OCI-M1 (cell line): ENCODE measurements at regions not wholly inside any gene's neighbourhood (a gene's known extent, or its start where the extent isn't known, plus 50 kb on each side); places are given as distances from the start of the nearest gene placed in this dataset.
A peak's percentile ranks its signal among the peaks of the same experiment; 100 is the strongest.
"Not testable (repeated sequence)": the region's sequence is repeated elsewhere in the genome, so short reads cannot be mapped to it uniquely, and the experiment has no call there.

Source experiments
- DNase-seq: peaks from one replicate; lab custom pipeline; 2025; lab: John Stamatoyannopoulos, UW

GRCh38 chr14:71432334-71433110 is 499.7 kb upstream of the RGS6 start:
- no peak for DNase-seq

DNA sequence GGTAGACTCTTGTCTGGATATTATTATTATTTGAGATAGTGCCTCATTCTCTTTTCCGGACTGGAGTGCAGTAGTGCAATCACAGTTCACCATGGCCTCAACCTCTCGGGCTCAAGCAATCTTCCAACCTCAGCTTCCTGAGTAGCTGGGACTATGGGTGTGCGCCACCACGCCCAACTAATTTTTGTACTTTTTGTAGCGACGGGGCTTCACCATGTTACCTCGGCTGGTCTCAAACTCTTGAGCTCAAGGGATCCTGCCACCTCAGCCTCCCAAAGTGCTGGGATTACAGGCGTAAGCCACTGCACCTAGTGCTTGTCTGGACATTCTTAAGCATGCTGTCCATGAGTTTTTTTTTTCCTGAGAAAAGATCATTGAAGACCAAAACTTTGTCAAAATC is 498.9 kb upstream of the RGS6 start:
- DNase-seq: no peak

DNA sequence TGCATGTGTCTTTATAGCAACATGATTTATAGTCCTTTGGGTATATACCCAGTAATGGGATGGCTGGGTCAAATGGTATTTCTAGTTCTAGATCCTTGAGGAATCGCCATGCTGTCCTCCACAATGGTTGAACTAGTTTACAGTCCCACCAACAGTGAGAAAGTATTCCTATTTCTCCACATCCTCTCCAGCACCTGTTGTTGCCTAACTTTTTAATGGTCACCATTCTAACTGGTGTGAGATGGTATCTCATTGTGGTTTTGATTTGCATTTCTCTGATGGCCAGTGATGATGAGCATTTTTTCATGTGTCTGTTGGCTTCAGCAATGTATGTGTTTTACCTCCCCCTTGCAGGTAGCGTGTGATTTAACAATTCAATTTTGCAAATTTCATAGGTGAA is 496.6 kb upstream of the RGS6 start:
- not testable (repeated sequence) for DNase-seq

DNA sequence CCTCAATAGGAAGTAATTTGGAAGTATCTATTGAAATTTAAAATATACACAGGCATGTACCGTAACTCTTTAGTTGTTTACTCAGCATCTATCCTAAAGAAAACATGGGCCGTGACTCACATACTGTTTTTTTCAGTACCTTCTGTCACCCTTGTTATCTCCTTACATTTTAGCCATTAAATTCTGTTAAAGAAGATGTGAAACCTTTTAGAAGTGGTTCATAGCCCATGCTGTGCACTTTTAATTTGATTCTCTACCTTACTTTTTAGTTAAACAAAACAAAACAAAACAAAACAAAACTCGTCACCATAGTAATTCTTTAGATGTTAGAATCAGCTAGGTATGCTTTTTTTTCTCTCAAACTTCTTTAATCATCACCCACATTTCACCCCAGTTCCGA is 494.4 kb upstream of the RGS6 start:
- no peak for DNase-seq

DNA sequence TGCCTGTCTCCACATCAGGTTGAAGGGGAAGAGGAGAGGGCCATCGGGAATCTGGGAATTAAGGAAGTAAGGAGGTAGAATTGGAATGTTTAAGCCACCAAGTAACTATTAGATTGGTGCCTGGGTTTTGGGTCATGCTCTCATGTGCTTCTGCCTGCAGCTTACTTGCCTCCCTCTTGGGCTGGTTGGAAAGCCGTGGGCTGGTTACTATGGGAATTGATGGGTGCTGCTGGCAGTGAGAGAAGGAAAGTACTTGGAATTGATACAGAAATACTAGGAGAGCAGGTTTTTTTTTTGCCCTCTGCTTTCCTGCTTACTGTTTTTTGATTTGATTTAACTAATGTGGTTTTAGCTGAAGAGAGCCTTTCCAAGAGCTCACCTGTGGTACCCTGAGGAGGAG is 493.5 kb upstream of the RGS6 start:
- no peak for DNase-seq

GRCh38 chr14:71441126-71441525 is 491.1 kb upstream of the RGS6 start:
- no peak for DNase-seq

DNA sequence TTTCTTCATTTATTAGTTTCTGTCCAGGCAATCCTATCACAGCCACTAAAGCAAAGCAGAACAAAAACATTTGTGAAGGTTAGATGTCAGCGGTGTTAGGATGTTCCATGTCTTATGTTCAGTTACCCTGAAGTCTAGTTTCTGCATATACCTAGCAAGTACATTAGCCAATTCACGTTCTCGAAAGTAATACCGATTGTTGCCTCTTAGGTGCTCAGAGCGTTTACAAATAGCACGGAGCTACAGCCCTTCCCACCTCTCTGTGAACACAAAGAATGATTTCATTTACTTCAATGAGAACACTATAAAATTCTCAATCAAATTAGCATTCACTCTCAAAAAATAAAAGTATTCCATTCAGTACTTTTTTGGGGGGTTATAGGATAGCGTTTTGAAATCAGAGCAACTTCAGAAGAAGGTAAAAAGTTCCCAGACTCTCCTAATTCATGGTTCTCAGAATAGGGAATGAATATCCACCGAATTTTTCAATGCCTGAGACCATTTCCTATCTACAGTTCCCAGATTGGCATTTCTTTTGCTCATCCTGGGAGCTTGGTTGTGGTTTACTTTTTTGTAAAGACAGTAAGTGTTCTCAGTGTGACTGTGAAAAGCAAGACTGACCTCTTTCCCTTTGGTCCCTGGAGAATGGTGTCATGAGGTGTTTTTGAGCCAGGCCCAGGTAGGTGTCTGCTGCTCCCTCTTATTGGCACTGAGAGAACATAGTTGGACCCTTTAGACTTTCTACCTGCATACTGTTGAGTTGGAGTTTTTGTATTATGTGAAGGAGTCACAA is 488.0 kb upstream of the RGS6 start:
- DNase-seq: no peak

- DNase-seq: no peak
These were observed 483.6 kb upstream of the RGS6 start for GRCh38 chr14:71448431-71449315.

- DNase-seq: no peak
These were observed 482.7 kb upstream of the RGS6 start for GRCh38 chr14:71449316-71450055.

GRCh38 chr14:71451501-71451900 is 480.7 kb upstream of the RGS6 start:
- DNase-seq: no peak

- DNase-seq: no peak
These were observed 479.7 kb upstream of the RGS6 start for GRCh38 chr14:71452539-71452938.

- DNase-seq: no peak
These were observed 479.2 kb upstream of the RGS6 start for GRCh38 chr14:71452987-71453386.

DNA sequence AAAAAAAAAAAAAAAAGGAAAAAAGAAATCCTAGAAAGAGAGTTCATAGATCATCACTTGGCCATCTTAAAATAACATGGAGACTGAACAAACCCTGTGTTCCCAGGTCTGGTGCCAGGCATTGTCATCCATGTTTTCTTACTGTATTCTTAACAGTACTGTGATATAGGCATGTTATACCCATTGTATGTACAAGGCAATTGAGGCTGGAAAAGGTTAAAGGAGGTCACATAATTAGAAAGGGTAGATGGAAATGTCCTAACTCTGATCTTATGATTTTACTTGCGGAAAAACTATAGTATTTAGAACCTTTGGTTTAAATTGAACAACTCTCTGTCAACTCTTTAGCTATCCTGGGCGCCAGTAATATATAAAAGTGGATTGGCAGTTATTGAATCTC is 478.2 kb upstream of the RGS6 start:
- DNase-seq: no peak

GRCh38 chr14:71454513-71455332 is 477.5 kb upstream of the RGS6 start:
- DNase-seq: no peak

- DNase-seq: no peak
These were observed 472.1 kb upstream of the RGS6 start for GRCh38 chr14:71460091-71460490.

- DNase-seq: peak; percentile 1
These were observed 470.6 kb upstream of the RGS6 start for GRCh38 chr14:71461617-71462016.

DNA sequence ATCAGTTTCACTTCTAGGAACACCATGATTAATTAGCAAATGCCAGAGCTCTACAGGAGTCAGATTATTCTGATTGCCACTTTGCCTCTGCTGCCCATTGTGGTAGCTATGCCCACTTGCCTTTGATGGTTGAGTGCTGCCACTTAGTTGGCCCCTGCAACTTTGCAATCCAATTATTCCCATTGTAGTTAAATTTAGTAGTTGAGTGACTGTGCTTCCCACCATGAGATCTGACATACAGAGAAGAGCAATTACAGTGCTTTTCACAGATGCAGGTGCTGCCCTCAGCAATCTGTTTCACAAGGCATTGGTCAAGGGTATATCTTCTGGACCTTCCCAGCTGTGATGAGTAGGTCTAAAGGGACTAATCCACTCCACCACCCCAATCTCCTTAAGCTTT is 468.4 kb upstream of the RGS6 start:
- no peak for DNase-seq

DNA sequence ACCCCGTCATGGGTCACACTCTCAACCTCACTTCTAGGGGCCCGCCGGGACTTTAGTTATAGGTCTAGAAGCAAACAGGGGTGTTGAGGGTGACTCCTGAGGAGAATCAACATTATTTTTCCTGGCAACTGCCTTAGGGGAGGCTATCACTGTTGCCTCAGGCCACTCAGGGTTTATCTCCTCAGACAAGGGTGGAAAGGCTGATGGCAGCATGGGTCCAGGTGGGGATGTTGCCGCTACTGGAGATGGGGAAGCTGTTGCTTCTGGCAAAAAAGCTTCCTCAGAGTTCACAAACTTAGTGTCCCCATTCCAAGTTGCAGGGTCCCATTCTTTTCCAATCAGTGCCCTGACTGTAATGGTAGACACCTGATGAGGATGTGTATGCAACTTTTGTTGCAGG is 467.4 kb upstream of the RGS6 start:
- DNase-seq: no peak

- no peak for DNase-seq
These were observed 466.9 kb upstream of the RGS6 start for GRCh38 chr14:71465316-71465715.

DNA sequence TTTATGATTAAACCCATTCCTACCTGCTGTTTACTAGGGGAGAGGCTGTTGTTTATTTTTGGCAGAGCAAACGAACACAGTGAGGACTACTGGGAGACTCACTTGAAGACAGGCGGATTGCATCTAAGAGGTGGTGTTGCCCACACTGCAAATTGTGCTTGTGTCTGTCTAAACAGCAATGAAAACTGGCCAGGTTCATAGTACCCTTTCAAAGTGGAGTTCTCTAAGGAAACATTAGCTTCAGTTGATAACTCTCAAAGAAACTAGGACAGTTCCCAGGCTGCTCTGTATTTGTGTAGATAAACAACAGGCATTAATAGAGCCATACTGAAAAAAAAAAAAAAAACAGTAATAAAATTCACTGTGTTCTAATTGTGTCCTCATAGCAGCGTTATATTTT is 466.0 kb upstream of the RGS6 start:
- DNase-seq: no peak

GRCh38 chr14:71466946-71467345 is 465.3 kb upstream of the RGS6 start:
- DNase-seq: no peak
